ENCODE measurements at regions not wholly inside any gene's neighbourhood (a gene's known extent, or its start where the extent isn't known, plus 50 kb on each side); places are given as distances from the start of the nearest gene placed in this dataset.

GRCh38 chr2:196399722-196400691, 228.6 kb upstream of the STK17B start:
- Histone ChIP-seq H3K4me3 (ENCODE audit: low read depth, low read length) (no peak overlapping the region), H3K27ac (no peak overlapping the region), H3K79me2 (no peaks in the 10 kb centered on the region), H2AFZ (no peak overlapping the region), H3K9me3 (ENCODE audit: control insufficient read depth, low read length) (no peaks in the 10 kb centered on the region), H3K36me3 (ENCODE audit: control insufficient read depth, insufficient read depth, low read length) (no peaks in the 10 kb centered on the region), H3K4me2 (ENCODE audit: low read length) (no peak overlapping the region), H3K4me1 (no peaks in the 10 kb centered on the region), H3K9ac (no peak overlapping the region), H3K27me3 (ENCODE audit: control insufficient read depth, insufficient read depth, low read length) (no peaks in the 10 kb centered on the region)
- TF ChIP-seq CTCF (IDR thresholded peaks at IDR 0.05), result no peak

GRCh38 chr2:196403471-196403870, 232.1 kb upstream of the STK17B start:
- no peaks in the 10 kb centered on the region for H3K79me2 ChIP-seq
- H3K4me3 ChIP-seq (ENCODE audit: low read depth, low read length), result no peak overlapping the region
- H3K4me1 ChIP-seq, result no peaks in the 10 kb centered on the region
- H3K36me3 ChIP-seq (ENCODE audit: control insufficient read depth, insufficient read depth, low read length), result no peaks in the 10 kb centered on the region
- no peak overlapping the region for H3K27ac ChIP-seq
- TF ChIP-seq CTCF (IDR thresholded peaks at IDR 0.05), result no peak
- no peaks in the 10 kb centered on the region for H3K27me3 ChIP-seq (ENCODE audit: control insufficient read depth, insufficient read depth, low read length)
- H3K9ac ChIP-seq, result no peak overlapping the region
- H3K4me2 ChIP-seq (ENCODE audit: low read length), result no peak overlapping the region
- no peaks in the 10 kb centered on the region for H3K9me3 ChIP-seq (ENCODE audit: control insufficient read depth, low read length)
- no peak overlapping the region for H2AFZ ChIP-seq

GRCh38 chr2:196404276-196404675, 232.9 kb upstream of the STK17B start:
- Histone ChIP-seq H3K9ac (no peak overlapping the region), H3K9me3 (ENCODE audit: control insufficient read depth, low read length) (no peaks in the 10 kb centered on the region), H3K4me1 (no peaks in the 10 kb centered on the region), H3K79me2 (no peaks in the 10 kb centered on the region), H3K27me3 (ENCODE audit: control insufficient read depth, insufficient read depth, low read length) (no peaks in the 10 kb centered on the region), H3K4me2 (ENCODE audit: low read length) (no peak overlapping the region), H2AFZ (no peak overlapping the region), H3K4me3 (ENCODE audit: low read depth, low read length) (no peak overlapping the region), H3K27ac (no peak overlapping the region), H3K36me3 (ENCODE audit: control insufficient read depth, insufficient read depth, low read length) (no peaks in the 10 kb centered on the region)
- TF ChIP-seq CTCF (IDR thresholded peaks at IDR 0.05), result no peak

GRCh38 chr2:196407675-196408264, 231.7 kb upstream of the CCDC150 start:
- no peak overlapping the region for H3K9ac ChIP-seq
- no peaks in the 10 kb centered on the region for H3K36me3 ChIP-seq (ENCODE audit: control insufficient read depth, insufficient read depth, low read length)
- no peaks in the 10 kb centered on the region for H3K9me3 ChIP-seq (ENCODE audit: control insufficient read depth, low read length)
- H3K27ac ChIP-seq, result no peak overlapping the region
- H3K79me2 ChIP-seq, result no peaks in the 10 kb centered on the region
- H3K4me2 ChIP-seq (ENCODE audit: low read length), result no peak overlapping the region
- no peak overlapping the region for H2AFZ ChIP-seq
- no peak for TF ChIP-seq CTCF (IDR thresholded peaks at IDR 0.05)
- no peaks in the 10 kb centered on the region for H3K27me3 ChIP-seq (ENCODE audit: control insufficient read depth, insufficient read depth, low read length)
- H3K4me3 ChIP-seq (ENCODE audit: low read depth, low read length), result no peak overlapping the region
- H3K4me1 ChIP-seq, result no peaks in the 10 kb centered on the region
